Mammary epithelial cell (primary cell): ENCODE measurements at regions not wholly inside any gene's neighbourhood (a gene's known extent, or its start where the extent isn't known, plus 50 kb on each side); places are given as distances from the start of the nearest gene placed in this dataset.

Source experiments
- CTCF ChIP-seq, 2 donors: IDR thresholded peaks in 1 of 2; conservative IDR thresholded peaks in 1 of 2; 2 replicates each; pipeline ENCODE4 v1.5.1; 2011 to 2012; ENCODE audit warnings: inconsistent platforms in 2 of 2, low read length in 2 of 2, mild to moderate bottlenecking in 2 of 2, control low read depth in 1 of 2, low read depth in 1 of 2; ENCODE audit not compliant: insufficient read depth in 1 of 2; ENCODE audit errors: extremely low read depth in 1 of 2
- EZH2 ChIP-seq: IDR thresholded peaks from 2 replicates; pipeline ENCODE4 v1.6.1; 2012; ENCODE audit warnings: low read length, inconsistent platforms, borderline replicate concordance

- TF ChIP-seq CTCF (conservative IDR thresholded peaks at IDR 0.05 in 1 of 2, IDR thresholded peaks at IDR 0.05 in 1 of 2; ENCODE audit: extremely low read depth in 1 of 2, insufficient read depth in 1 of 2, low read depth in 1 of 2, low read length in 2 of 2) (no peak), EZH2 (no peak)
Observed at GRCh38 chr2:118387509-118387908, 299.2 kb downstream of the INSIG2 start.
